HCT116 (cell line): ENCODE measurements at regions not wholly inside any gene's neighbourhood (a gene's known extent, or its start where the extent isn't known, plus 50 kb on each side); places are given as distances from the start of the nearest gene placed in this dataset.

ENCODE experiments used
- ATAC-seq: fragments of 200-7000 bp; cut with Tn5 transposase; 2 replicates; pipeline ENCODE4 v1.9.1; 2020; ENCODE audit warnings: mild to moderate bottlenecking, moderate library complexity
- BruUV-seq: library from RNA; stranded (reverse); fragments of 400-500 nt; replicated peaks from 2 replicates; lab custom pipeline; 2021; lab: Mats Ljungman, UMichigan
- CTCF ChIA-PET: fragments of 300-600 bp; sonication (Branson Sonifier 250); formaldehyde crosslinking; loops from one replicate; lab custom pipeline; 2021; ENCODE audit warnings: antibody characterized with exemption; lab: Charles Lee
- POLR2A ChIA-PET: fragments of 300-600, 350-600 bp; sonication (Branson Sonifier 250); formaldehyde crosslinking; loops from one replicate; lab custom pipeline; 2021; ENCODE audit warnings: antibody characterized with exemption; lab: Charles Lee
- RAD21 ChIA-PET, 2 experiments: fragments of 300-600 bp; sonication (Branson Sonifier 250); formaldehyde crosslinking; loops; one replicate each; lab custom pipeline; 2023; ENCODE audit warnings: low total read pairs in 2 of 2; ENCODE audit not compliant: uncharacterized antibody in 2 of 2, unreplicated experiment in 2 of 2, low non-redundant PET in 1 of 2; lab: Charles Lee
- DNase-seq: peaks from one replicate; pipeline ENCODE4 v3.0.0-alpha.2; 2010; ENCODE audit warnings: low read depth, low spot score
- H2AFZ ChIP-seq: fragments of 200-600 bp; shearing (Covaris generic), sonication (generic); 2 replicates; pipeline ENCODE4 v1.6.1; 2017; ENCODE audit warnings: low read depth, mixed run types, mixed read lengths, antibody characterized with exemption, low read length; ENCODE audit not compliant: poor library complexity, severe bottlenecking
- H3K27ac ChIP-seq: 2 replicates; pipeline ENCODE4 v1.5.1; 2012; ENCODE audit warnings: low read depth, low read length
- H3K27me3 ChIP-seq: fragments of 200-600 bp; sonication (generic); 2 replicates; pipeline ENCODE4 v1.6.1; 2016; ENCODE audit warnings: mixed run types, low read length, mixed read lengths; ENCODE audit not compliant: insufficient read depth
- H3K36me3 ChIP-seq, 2 experiments: fragments of 200-500 bp in 1 of 2; fragments of 200-600 bp in 1 of 2; sonication (Bioruptor generic) in 1 of 2; sonication (generic) in 1 of 2; 2 replicates each; pipeline versions ENCODE4 v1.5.1 to v1.6.1; 2014 to 2016; ENCODE audit warnings: low read length in 2 of 2, inconsistent platforms in 1 of 2, mixed read lengths in 1 of 2, mixed run types in 1 of 2; ENCODE audit not compliant: insufficient read depth in 2 of 2, control insufficient read depth in 1 of 2
- H3K4me1 ChIP-seq, 2 experiments: fragments of 200-600 bp in 1 of 2; sonication (generic) in 1 of 2; 2 replicates each; pipeline versions ENCODE4 v1.5.1 to v1.6.1; 2012 to 2017; ENCODE audit warnings: low read length in 2 of 2, inconsistent platforms in 1 of 2, mild to moderate bottlenecking in 1 of 2, mixed read lengths in 1 of 2, mixed run types in 1 of 2, moderate library complexity in 1 of 2; ENCODE audit not compliant: insufficient read depth in 2 of 2, control insufficient read depth in 1 of 2
- H3K4me2 ChIP-seq: fragments of 200-600 bp; sonication (generic); 2 replicates; pipeline ENCODE4 v1.6.1; 2017; ENCODE audit warnings: mixed run types, low read length, mixed read lengths
- H3K4me3 ChIP-seq, 2 experiments: fragments of 200-600 bp in 1 of 2; sonication (generic) in 1 of 2; replicated peaks in 1 of 2; 2 replicates each; pipeline ENCODE4 v1.5.1; 2011 to 2016; ENCODE audit warnings: low read length in 2 of 2, control low read depth in 1 of 2, low read depth in 1 of 2, mild to moderate bottlenecking in 1 of 2, mixed read lengths in 1 of 2, mixed run types in 1 of 2
- H3K79me2 ChIP-seq: fragments of 200-600 bp; sonication (generic); 2 replicates; pipeline ENCODE4 v1.6.1; 2017; ENCODE audit warnings: mild to moderate bottlenecking, mixed run types, low read length, moderate library complexity, mixed read lengths; ENCODE audit not compliant: insufficient read depth
- H3K9ac ChIP-seq: fragments of 200-600 bp; sonication (generic); 2 replicates; pipeline ENCODE4 v1.6.1; 2016; ENCODE audit warnings: low read length, mixed read lengths
- H3K9me2 ChIP-seq: fragments of 200-600 bp; sonication (generic), shearing (Covaris generic); 2 replicates; pipeline ENCODE4 v1.6.1; 2017; ENCODE audit warnings: mixed run types, mild to moderate bottlenecking, moderate library complexity; ENCODE audit not compliant: insufficient read depth
- H3K9me3 ChIP-seq, 2 experiments: fragments of 200-500 bp in 1 of 2; fragments of 200-600 bp in 1 of 2; sonication (Bioruptor generic) in 1 of 2; sonication (generic) in 1 of 2; 2 replicates each; pipeline ENCODE4 v1.6.1; 2014 to 2017; ENCODE audit warnings: low read length in 2 of 2, mixed read lengths in 2 of 2, inconsistent platforms in 1 of 2, low read depth in 1 of 2, mild to moderate bottlenecking in 1 of 2, mixed run types in 1 of 2, moderate library complexity in 1 of 2; ENCODE audit not compliant: control insufficient read depth in 1 of 2, insufficient read depth in 1 of 2
- H4K20me1 ChIP-seq: fragments of 200-600 bp; sonication (generic), shearing (Covaris generic); 2 replicates; pipeline ENCODE4 v1.6.1; 2017; ENCODE audit warnings: mixed run types, mild to moderate bottlenecking, moderate library complexity; ENCODE audit not compliant: insufficient read depth
- ATF3 ChIP-seq: IDR thresholded peaks from 2 replicates; pipeline ENCODE4 v1.6.1; 2012
- CBX3 ChIP-seq: IDR thresholded peaks from 2 replicates; pipeline ENCODE4 v1.6.1; 2012; ENCODE audit warnings: low read depth
- CEBPB ChIP-seq: IDR thresholded peaks from 2 replicates; pipeline ENCODE4 v1.6.1; 2012; ENCODE audit warnings: low read depth
- CTCF ChIP-seq, 3 experiments: fragments of 200-600 bp in 1 of 3; sonication (generic) in 1 of 3; IDR thresholded peaks in 2 of 3; conservative IDR thresholded peaks in 1 of 3; 2 replicates each; pipeline ENCODE4 v1.5.1; 2012 to 2017; ENCODE audit warnings: low read depth in 2 of 3, low read length in 2 of 3, antibody characterized with exemption in 1 of 3, borderline replicate concordance in 1 of 3, control low read depth in 1 of 3, mild to moderate bottlenecking in 1 of 3, mixed read lengths in 1 of 3, mixed run types in 1 of 3, moderate library complexity in 1 of 3; ENCODE audit not compliant: insufficient read depth in 1 of 3
- EGR1 ChIP-seq: IDR thresholded peaks from 2 replicates; pipeline ENCODE4 v1.6.1; 2012; ENCODE audit warnings: low read depth
- EZH2 ChIP-seq: fragments of 200-600 bp; sonication (generic); IDR thresholded peaks from 2 replicates; pipeline ENCODE4 v1.6.1; 2017; ENCODE audit warnings: antibody characterized with exemption, mixed run types
- EZH2phosphoT487 ChIP-seq: fragments of 200-600 bp; IDR thresholded peaks from 2 replicates; pipeline ENCODE4 v1.6.1; 2018; ENCODE audit warnings: antibody characterized with exemption, borderline replicate concordance
- FOSL1 ChIP-seq: IDR thresholded peaks from 2 replicates; pipeline ENCODE4 v1.6.1; 2012; ENCODE audit warnings: low read depth
- MAX ChIP-seq: IDR thresholded peaks from 2 replicates; pipeline ENCODE4 v1.6.1; 2012
- POLR2AphosphoS5 ChIP-seq: IDR thresholded peaks from 2 replicates; pipeline ENCODE4 v1.6.1; 2011; ENCODE audit warnings: mild to moderate bottlenecking, low read depth, low read length, moderate library complexity
- RAD21 ChIP-seq: IDR thresholded peaks from 2 replicates; pipeline ENCODE4 v1.6.1; 2012; ENCODE audit warnings: low read depth, mild to moderate bottlenecking
- REST ChIP-seq: IDR thresholded peaks from 2 replicates; pipeline ENCODE4 v1.6.1; 2012; ENCODE audit warnings: low read depth
- SIN3A ChIP-seq: IDR thresholded peaks from 2 replicates; pipeline ENCODE4 v1.6.1; 2012; ENCODE audit warnings: low read depth
- SP1 ChIP-seq: IDR thresholded peaks from 2 replicates; pipeline ENCODE4 v1.6.1; 2012; ENCODE audit warnings: low read depth
- SRF ChIP-seq: IDR thresholded peaks from 2 replicates; pipeline ENCODE4 v1.6.1; 2012; ENCODE audit warnings: low read depth
- TCF7L2 ChIP-seq: IDR thresholded peaks from 2 replicates; pipeline ENCODE4 v1.7.0; 2011; ENCODE audit warnings: borderline replicate concordance, inconsistent platforms; ENCODE audit not compliant: insufficient read depth, insufficient read length; ENCODE audit errors: extremely low read depth
- YY1 ChIP-seq: IDR thresholded peaks from 2 replicates; pipeline ENCODE4 v1.6.1; 2011; ENCODE audit warnings: low read length, low read depth, moderate library complexity, mild to moderate bottlenecking; ENCODE audit not compliant: insufficient replicate concordance; ENCODE audit errors: extremely low read depth
- ZFX ChIP-seq: fragments of 450-650 bp; IDR thresholded peaks from 2 replicates; pipeline ENCODE4 v1.6.1; 2017
- ZNF274 ChIP-seq: fragments of 200-500 bp; sonication (Bioruptor generic); IDR thresholded peaks from 2 replicates; pipeline ENCODE4 v1.6.1; 2014; ENCODE audit warnings: mild to moderate bottlenecking, low read depth, low read length, inconsistent platforms
- intact Hi-C: fragments of 100-400 bp; cut with micrococcal nuclease; formaldehyde crosslinking; loops from 2 replicates; pipeline ENCODE4 v1.10.0; 2022

GRCh38 chr9:135240222-135240621 is 152.8 kb downstream of the OLFM1 start:
- H3K27ac ChIP-seq, result no peak overlapping the region
- H3K4me2 ChIP-seq, result no peak overlapping the region
- BruUV-seq, result no TSS peak
- ATAC-seq (no peak), DNase-seq (no peak)
- no peak overlapping the region for H2AFZ ChIP-seq
- no peaks in the 10 kb centered on the region for H3K9me2 ChIP-seq
- ChIA-PET CTCF (no interaction called here), POLR2A (no interaction called here), RAD21 (no interaction called here)
- H4K20me1 ChIP-seq, result no peaks in the 10 kb centered on the region
- no peak overlapping the region for H3K9ac ChIP-seq
- TF ChIP-seq TCF7L2 (no peak), SIN3A (no peak), SP1 (no peak), EGR1 (no peak), ZNF274 (no peak), EZH2 (no peak), MAX (no peak), SRF (no peak), ATF3 (no peak), FOSL1 (no peak), EZH2phosphoT487 (no peak), CBX3 (no peak), CTCF (IDR thresholded peaks at IDR 0.05 in 2 of 3, conservative IDR thresholded peaks at IDR 0.05 in 1 of 3; ENCODE audit: borderline replicate concordance in 1 of 3, insufficient read depth in 1 of 3, low read depth in 2 of 3, low read length in 2 of 3) (no peak), CEBPB (no peak), REST (no peak), YY1 (no peak), RAD21 (no peak), ZFX (no peak), POLR2AphosphoS5 (no peak)
- intact Hi-C loops, result no loop called here
- H3K79me2 ChIP-seq, result no peaks in the 10 kb centered on the region
- peaks cover 16% of the 10 kb centered on the region for H3K27me3 ChIP-seq
- H3K9me3 ChIP-seq, result no peaks in the 10 kb centered on the region
- no peak overlapping the region for H3K4me3 ChIP-seq
- no peaks in the 10 kb centered on the region for H3K4me1 ChIP-seq
- no peaks in the 10 kb centered on the region for H3K36me3 ChIP-seq
